OCI-LY7 (cell line): ENCODE measurements at regions not wholly inside any gene's neighbourhood (a gene's known extent, or its start where the extent isn't known, plus 50 kb on each side); places are given as distances from the start of the nearest gene placed in this dataset.

Experiments used
- BruUV-seq: library from RNA; stranded (reverse); fragments of 400-500 nt; replicated peaks from 2 replicates; lab custom pipeline; 2021; lab: Mats Ljungman, UMichigan
- CTCF ChIA-PET: fragments of 300-600 bp; sonication (Branson Sonifier 250); formaldehyde crosslinking; loops from one replicate; lab custom pipeline; 2022; ENCODE audit warnings: antibody characterized with exemption; ENCODE audit not compliant: unreplicated experiment; lab: Charles Lee
- POLR2A ChIA-PET: fragments of 300-600 bp; sonication (Branson Sonifier 250); formaldehyde crosslinking; loops from one replicate; lab custom pipeline; 2022; ENCODE audit warnings: antibody characterized with exemption; lab: Charles Lee
- DNase-seq: peaks from one replicate; pipeline ENCODE4 v3.0.0-alpha.2; 2015; ENCODE audit warnings: low spot score
- H2AFZ ChIP-seq: fragments of 200-600 bp; sonication (generic), shearing (Covaris generic); 2 replicates; pipeline ENCODE4 v1.6.1; 2014; ENCODE audit warnings: mild to moderate bottlenecking, antibody characterized with exemption, low read length, moderate library complexity
- H3K27ac ChIP-seq: fragments of 200-600 bp; sonication (generic); 2 replicates; pipeline ENCODE4 v1.5.1; 2014; ENCODE audit warnings: mixed run types, low read depth, mild to moderate bottlenecking, moderate library complexity, low read length, inconsistent platforms; ENCODE audit not compliant: poor library complexity, severe bottlenecking
- H3K36me3 ChIP-seq: fragments of 200-600 bp; sonication (generic); 2 replicates; pipeline ENCODE4 v1.6.1; 2014; ENCODE audit warnings: mild to moderate bottlenecking, antibody characterized with exemption, low read length, moderate library complexity, mixed read lengths; ENCODE audit not compliant: insufficient read depth
- H3K4me1 ChIP-seq: fragments of 200-600 bp; sonication (generic); 2 replicates; pipeline ENCODE4 v1.5.1; 2014; ENCODE audit warnings: mild to moderate bottlenecking, low read length; ENCODE audit not compliant: insufficient read depth, poor library complexity, severe bottlenecking
- H3K4me2 ChIP-seq: fragments of 200-600 bp; sonication (generic); 2 replicates; pipeline ENCODE4 v1.6.1; 2014; ENCODE audit warnings: mild to moderate bottlenecking, low read length
- H3K4me3 ChIP-seq: fragments of 200-600 bp; sonication (generic); 2 replicates; pipeline ENCODE4 v1.5.1; 2014; ENCODE audit warnings: mild to moderate bottlenecking, low read depth, low read length; ENCODE audit not compliant: poor library complexity, severe bottlenecking
- H3K79me2 ChIP-seq: fragments of 200-600 bp; sonication (generic); 2 replicates; pipeline ENCODE4 v1.6.1; 2016; ENCODE audit warnings: low read depth, mild to moderate bottlenecking, low read length, moderate library complexity, mixed read lengths; ENCODE audit not compliant: insufficient read depth
- H3K9me2 ChIP-seq: fragments of 200-600 bp; sonication (generic); 2 replicates; pipeline ENCODE4 v1.6.1; 2016; ENCODE audit warnings: mild to moderate bottlenecking, low read length, mixed read lengths; ENCODE audit not compliant: insufficient read depth
- H3K9me3 ChIP-seq: fragments of 200-600 bp; sonication (generic); 2 replicates; pipeline ENCODE4 v1.6.1; 2014; ENCODE audit warnings: mild to moderate bottlenecking, mixed run types, low read length, mixed read lengths
- H4K20me1 ChIP-seq: fragments of 200-600 bp; sonication (generic); 2 replicates; pipeline ENCODE4 v1.6.1; 2014; ENCODE audit warnings: mild to moderate bottlenecking, antibody characterized with exemption, low read length, moderate library complexity, mixed read lengths; ENCODE audit not compliant: insufficient read depth
- EZH2phosphoT487 ChIP-seq: fragments of 200-600 bp; sonication (generic); IDR thresholded peaks from 2 replicates; pipeline ENCODE4 v1.6.1; 2018; ENCODE audit warnings: low read depth, borderline replicate concordance, mild to moderate bottlenecking, mixed run types, antibody characterized with exemption, low read length, moderate library complexity, mixed read lengths
- intact Hi-C: fragments of 100-400 bp; cut with micrococcal nuclease; formaldehyde crosslinking; loops from one replicate; pipeline ENCODE4 v1.10.0; 2022; ENCODE audit not compliant: unreplicated experiment
- TF ChIP-seq, protein P1 (sequence below): fragments of 200-600 bp; sonication (generic); conservative IDR thresholded peaks from 2 replicates; pipeline ENCODE4 v1.5.1; 2014; ENCODE audit warnings: mild to moderate bottlenecking, antibody characterized with exemption, low read length, moderate library complexity, mixed read lengths

DNA sequence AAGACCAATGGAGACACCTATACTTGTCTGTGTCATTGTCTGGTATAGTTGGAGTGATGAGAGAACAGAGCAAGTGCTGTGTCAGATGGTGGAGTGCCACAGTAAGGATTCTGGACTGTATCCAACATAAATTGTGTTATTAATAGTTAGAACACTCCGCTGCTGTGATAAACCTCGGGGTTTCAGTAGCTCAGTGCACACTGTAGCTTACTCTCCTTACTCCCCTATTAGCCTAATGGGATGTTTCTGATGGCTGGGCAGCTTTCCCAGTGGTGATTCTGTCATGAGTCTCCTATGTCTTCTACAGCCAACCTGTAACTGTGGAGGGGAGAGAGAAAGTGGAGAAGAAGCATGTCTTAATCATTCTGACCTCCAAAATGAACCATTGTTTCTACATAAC is 127.6 kb upstream of the PTCH1 start:
- Histone ChIP-seq H3K9me2 (no peaks in the 10 kb centered on the region), H3K4me1 (no peaks in the 10 kb centered on the region), H3K27ac (no peak overlapping the region), H4K20me1 (no peaks in the 10 kb centered on the region), H3K36me3 (no peaks in the 10 kb centered on the region), H3K79me2 (no peaks in the 10 kb centered on the region), H3K4me3 (no peak overlapping the region), H3K4me2 (no peak overlapping the region), H3K9me3 (no peaks in the 10 kb centered on the region), H2AFZ (no peak overlapping the region)
- no TSS peak for BruUV-seq
- POLR2A ChIA-PET: interaction anchor here (0.6 kb wide), 1 partner anchor 11 kb away, joined by 3 read pairs; no protein-coding TSS in a partner anchor
- DNase-seq: no peak
- no peak for TF ChIP-seq EZH2phosphoT487
- TF ChIP-seq, protein P1, sequence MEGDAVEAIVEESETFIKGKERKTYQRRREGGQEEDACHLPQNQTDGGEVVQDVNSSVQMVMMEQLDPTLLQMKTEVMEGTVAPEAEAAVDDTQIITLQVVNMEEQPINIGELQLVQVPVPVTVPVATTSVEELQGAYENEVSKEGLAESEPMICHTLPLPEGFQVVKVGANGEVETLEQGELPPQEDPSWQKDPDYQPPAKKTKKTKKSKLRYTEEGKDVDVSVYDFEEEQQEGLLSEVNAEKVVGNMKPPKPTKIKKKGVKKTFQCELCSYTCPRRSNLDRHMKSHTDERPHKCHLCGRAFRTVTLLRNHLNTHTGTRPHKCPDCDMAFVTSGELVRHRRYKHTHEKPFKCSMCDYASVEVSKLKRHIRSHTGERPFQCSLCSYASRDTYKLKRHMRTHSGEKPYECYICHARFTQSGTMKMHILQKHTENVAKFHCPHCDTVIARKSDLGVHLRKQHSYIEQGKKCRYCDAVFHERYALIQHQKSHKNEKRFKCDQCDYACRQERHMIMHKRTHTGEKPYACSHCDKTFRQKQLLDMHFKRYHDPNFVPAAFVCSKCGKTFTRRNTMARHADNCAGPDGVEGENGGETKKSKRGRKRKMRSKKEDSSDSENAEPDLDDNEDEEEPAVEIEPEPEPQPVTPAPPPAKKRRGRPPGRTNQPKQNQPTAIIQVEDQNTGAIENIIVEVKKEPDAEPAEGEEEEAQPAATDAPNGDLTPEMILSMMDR: no peak
- CTCF ChIA-PET: no interaction called here
- intact Hi-C loops: no loop called here

DNA sequence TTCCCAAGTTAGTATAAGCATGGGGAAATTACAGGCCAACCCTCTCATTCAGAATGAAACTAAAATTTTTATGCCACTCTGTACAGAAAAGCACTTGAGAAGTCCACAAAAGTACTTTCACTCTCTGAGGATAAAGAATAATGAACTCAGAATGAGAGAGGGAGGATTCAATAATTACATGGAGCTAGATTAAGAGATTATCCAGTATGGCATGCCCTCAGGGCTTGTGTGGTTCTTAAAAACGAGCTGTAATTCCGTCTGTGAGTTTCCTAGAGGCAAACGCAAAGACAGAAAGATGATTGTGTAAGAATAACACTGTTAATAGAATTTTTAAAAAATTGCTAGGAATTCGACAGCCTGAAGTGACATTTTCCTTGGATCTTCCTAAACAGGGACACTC is 126.8 kb upstream of the PTCH1 start:
- ChIA-PET CTCF (no interaction called here), POLR2A (interaction anchor here (0.6 kb wide), 1 partner anchor 701 kb away, joined by 4 read pairs; no protein-coding TSS in a partner anchor)
- H3K4me1 ChIP-seq: no peaks in the 10 kb centered on the region
- no peaks in the 10 kb centered on the region for H3K9me2 ChIP-seq
- H3K27ac ChIP-seq: no peak overlapping the region
- H3K9me3 ChIP-seq: no peaks in the 10 kb centered on the region
- H3K4me3 ChIP-seq: no peak overlapping the region
- H3K36me3 ChIP-seq: no peaks in the 10 kb centered on the region
- TF ChIP-seq EZH2phosphoT487: no peak
- TF ChIP-seq, protein P1: no peak
- no peak for DNase-seq
- H3K79me2 ChIP-seq: no peaks in the 10 kb centered on the region
- H3K4me2 ChIP-seq: no peak overlapping the region
- H2AFZ ChIP-seq: no peak overlapping the region
- H4K20me1 ChIP-seq: no peaks in the 10 kb centered on the region
- intact Hi-C loops: no loop called here
- BruUV-seq: no TSS peak

DNA sequence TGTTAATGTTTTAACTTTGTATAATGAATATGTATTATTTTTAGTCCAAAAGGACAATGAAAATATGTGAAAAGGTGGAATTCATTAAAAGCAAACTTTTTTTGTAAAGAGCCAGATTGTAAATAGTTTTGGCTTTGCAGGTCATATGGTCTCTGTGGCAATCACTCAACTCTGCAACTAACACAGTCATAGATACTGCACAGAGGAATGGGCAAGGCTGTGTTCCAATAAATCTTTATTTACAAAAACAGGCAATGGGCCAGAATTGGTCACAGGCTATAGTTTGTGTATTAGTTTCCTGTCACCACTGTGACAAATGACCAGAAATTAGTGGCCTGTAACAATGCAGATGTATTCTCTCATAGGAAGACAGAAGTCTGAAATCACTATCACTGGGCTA is 125.4 kb upstream of the PTCH1 start:
- Histone ChIP-seq H3K36me3 (no peaks in the 10 kb centered on the region), H3K79me2 (no peaks in the 10 kb centered on the region), H3K27ac (no peak overlapping the region), H3K4me1 (no peaks in the 10 kb centered on the region), H4K20me1 (no peaks in the 10 kb centered on the region), H2AFZ (no peak overlapping the region), H3K9me2 (no peaks in the 10 kb centered on the region), H3K4me2 (no peak overlapping the region), H3K4me3 (no peak overlapping the region), H3K9me3 (no peaks in the 10 kb centered on the region)
- no TSS peak for BruUV-seq
- ChIA-PET POLR2A (interaction anchor here (0.9 kb wide), 1 partner anchor 33 kb away, joined by 3 read pairs; no protein-coding TSS in a partner anchor), CTCF (no interaction called here)
- intact Hi-C loops: no loop called here
- no peak for DNase-seq
- no peak for TF ChIP-seq EZH2phosphoT487
- TF ChIP-seq, protein P1: no peak
